ENCODE measurements at regions not wholly inside any gene's neighbourhood (a gene's known extent, or its start where the extent isn't known, plus 50 kb on each side); places are given as distances from the start of the nearest gene placed in this dataset.

DNA sequence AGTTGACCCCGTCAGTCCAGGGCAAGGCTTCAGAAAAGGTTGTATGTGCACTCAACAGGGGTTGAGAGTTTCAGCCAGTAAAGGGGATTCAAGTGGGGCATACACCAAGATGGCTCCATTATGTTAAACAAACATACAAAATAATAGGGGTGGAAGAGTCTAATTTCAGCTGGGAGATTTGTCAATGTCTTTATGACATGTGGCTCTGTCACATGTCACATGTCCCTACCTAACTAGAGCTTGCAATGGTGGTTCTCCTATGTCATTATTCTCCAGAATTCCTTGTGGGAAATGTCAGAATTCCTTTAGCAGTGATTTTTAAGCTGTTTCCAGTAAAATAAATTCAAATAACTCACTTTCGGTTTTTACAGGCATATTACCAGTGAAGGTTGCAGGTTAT lies 392.0 kb upstream of the ADGRL4 start:
- Mint-ChIP-seq H3K36me3 (ENCODE audit: insufficient read depth, unreplicated experiment) (no peaks in the 10 kb centered on the region), H3K27ac (ENCODE audit: unreplicated experiment) (no peak overlapping the region)
- POLR2A ChIA-PET, result no interaction called here

GRCh38 chr1:79396901-79397300 lies 390.4 kb upstream of the ADGRL4 start:
- Histone ChIP-seq H3K27me3 (replicated peaks; ENCODE audit: control insufficient read depth, insufficient read depth, low read length) (no peaks in the 10 kb centered on the region), H3K4me1 (no peaks in the 10 kb centered on the region), H3K9me3 (no peaks in the 10 kb centered on the region), H3K4me3 (ENCODE audit: low read depth, low read length) (no peak overlapping the region), H3K36me3 (ENCODE audit: control insufficient read depth, insufficient read depth, low read length) (no peaks in the 10 kb centered on the region)
- Mint-ChIP-seq H3K9me3 (ENCODE audit: unreplicated experiment) (no peaks in the 10 kb centered on the region), H3K27me3 (ENCODE audit: insufficient read depth, unreplicated experiment) (no peaks in the 10 kb centered on the region), H3K36me3 (ENCODE audit: insufficient read depth, unreplicated experiment) (no peaks in the 10 kb centered on the region), H3K4me1 (ENCODE audit: low read depth, unreplicated experiment) (no peaks in the 10 kb centered on the region), H3K27ac (ENCODE audit: unreplicated experiment) (no peak overlapping the region), H3K4me3 (ENCODE audit: unreplicated experiment) (no peak overlapping the region)
- intact Hi-C loops (cut with micrococcal nuclease; ENCODE audit: unreplicated experiment), result no loop called here
- no peak for DNase-seq
- TF ChIP-seq, protein P1, sequence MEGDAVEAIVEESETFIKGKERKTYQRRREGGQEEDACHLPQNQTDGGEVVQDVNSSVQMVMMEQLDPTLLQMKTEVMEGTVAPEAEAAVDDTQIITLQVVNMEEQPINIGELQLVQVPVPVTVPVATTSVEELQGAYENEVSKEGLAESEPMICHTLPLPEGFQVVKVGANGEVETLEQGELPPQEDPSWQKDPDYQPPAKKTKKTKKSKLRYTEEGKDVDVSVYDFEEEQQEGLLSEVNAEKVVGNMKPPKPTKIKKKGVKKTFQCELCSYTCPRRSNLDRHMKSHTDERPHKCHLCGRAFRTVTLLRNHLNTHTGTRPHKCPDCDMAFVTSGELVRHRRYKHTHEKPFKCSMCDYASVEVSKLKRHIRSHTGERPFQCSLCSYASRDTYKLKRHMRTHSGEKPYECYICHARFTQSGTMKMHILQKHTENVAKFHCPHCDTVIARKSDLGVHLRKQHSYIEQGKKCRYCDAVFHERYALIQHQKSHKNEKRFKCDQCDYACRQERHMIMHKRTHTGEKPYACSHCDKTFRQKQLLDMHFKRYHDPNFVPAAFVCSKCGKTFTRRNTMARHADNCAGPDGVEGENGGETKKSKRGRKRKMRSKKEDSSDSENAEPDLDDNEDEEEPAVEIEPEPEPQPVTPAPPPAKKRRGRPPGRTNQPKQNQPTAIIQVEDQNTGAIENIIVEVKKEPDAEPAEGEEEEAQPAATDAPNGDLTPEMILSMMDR (IDR thresholded peaks at IDR 0.05; ENCODE audit: insufficient read depth in 1 of 2, low read depth in 1 of 2, low read length in 1 of 2, severe bottlenecking in 1 of 2, unreplicated experiment in 1 of 2), result no peak
- POLR2A ChIA-PET, result no interaction called here
- BruUV-seq (replicated peaks), result no TSS peak
- CTCF ChIA-PET, result no interaction called here

More for the DNA sequence above, 392.0 kb upstream of the ADGRL4 start:
- no peaks in the 10 kb centered on the region for H3K4me1 Mint-ChIP-seq (ENCODE audit: low read depth, unreplicated experiment)
- H3K27me3 ChIP-seq (replicated peaks; ENCODE audit: control insufficient read depth, insufficient read depth, low read length), result no peaks in the 10 kb centered on the region
- CTCF ChIA-PET, result no interaction called here
- no peaks in the 10 kb centered on the region for H3K9me3 ChIP-seq
- no peak overlapping the region for H3K4me3 Mint-ChIP-seq (ENCODE audit: unreplicated experiment)
- DNase-seq, result no peak
- TF ChIP-seq, protein P1 (IDR thresholded peaks at IDR 0.05; ENCODE audit: insufficient read depth in 1 of 2, low read depth in 1 of 2, low read length in 1 of 2, severe bottlenecking in 1 of 2, unreplicated experiment in 1 of 2), result no peak
- no peaks in the 10 kb centered on the region for H3K36me3 ChIP-seq (ENCODE audit: control insufficient read depth, insufficient read depth, low read length)
- no peak overlapping the region for H3K4me3 ChIP-seq (ENCODE audit: low read depth, low read length)
- BruUV-seq (replicated peaks), result no TSS peak
- intact Hi-C loops (cut with micrococcal nuclease; ENCODE audit: unreplicated experiment), result no loop called here
- H3K27me3 Mint-ChIP-seq (ENCODE audit: insufficient read depth, unreplicated experiment), result no peaks in the 10 kb centered on the region
- no peaks in the 10 kb centered on the region for H3K9me3 Mint-ChIP-seq (ENCODE audit: unreplicated experiment)
- H3K4me1 ChIP-seq, result no peaks in the 10 kb centered on the region

DNA sequence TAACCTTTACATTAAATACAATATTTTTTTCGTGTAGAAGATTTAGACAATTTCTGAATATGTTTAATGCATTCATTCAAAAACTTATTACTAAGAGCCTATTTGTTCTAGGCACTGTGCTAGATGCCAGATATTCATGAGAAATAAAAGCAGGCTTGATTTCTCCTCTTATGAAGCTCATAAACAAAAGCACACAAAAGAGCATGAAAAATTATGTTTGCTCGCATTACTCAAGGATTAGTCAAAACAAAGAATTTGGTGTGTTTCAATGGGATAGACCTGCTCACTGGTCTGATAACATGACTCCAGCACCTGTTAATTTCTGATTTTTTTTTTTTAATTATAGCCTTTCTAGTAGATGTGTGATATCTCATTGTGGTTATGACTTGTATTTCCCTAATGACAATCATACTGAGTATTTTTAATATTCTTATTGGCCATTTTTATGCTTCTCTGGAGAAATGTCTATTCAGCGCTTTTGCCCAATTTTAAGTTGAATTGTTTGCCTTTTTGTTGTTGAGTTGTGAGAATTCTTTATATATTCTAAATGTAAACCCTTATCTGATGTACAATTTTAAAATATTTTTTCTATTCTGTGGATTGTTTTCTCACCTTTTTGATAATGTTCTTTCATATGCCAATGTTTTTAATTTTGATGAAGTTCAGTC lies 382.3 kb upstream of the ADGRL4 start:
- DNase-seq, result no peak
- intact Hi-C loops (cut with micrococcal nuclease; ENCODE audit: unreplicated experiment), result no loop called here
- Histone ChIP-seq H3K4me1 (no peaks in the 10 kb centered on the region), H3K36me3 (ENCODE audit: control insufficient read depth, insufficient read depth, low read length) (no peaks in the 10 kb centered on the region), H3K9me3 (no peaks in the 10 kb centered on the region), H3K27me3 (replicated peaks; ENCODE audit: control insufficient read depth, insufficient read depth, low read length) (no peaks in the 10 kb centered on the region), H3K4me3 (ENCODE audit: low read depth, low read length) (no peak overlapping the region)
- H3K27me3 Mint-ChIP-seq (ENCODE audit: insufficient read depth, unreplicated experiment), result peaks cover 2% of the 10 kb centered on the region
- H3K9me3 Mint-ChIP-seq (ENCODE audit: unreplicated experiment), result no peaks in the 10 kb centered on the region
- no peak overlapping the region for H3K4me3 Mint-ChIP-seq (ENCODE audit: unreplicated experiment)
- CTCF ChIA-PET, result no interaction called here
- BruUV-seq (replicated peaks), result no TSS peak
- TF ChIP-seq, protein P1 (IDR thresholded peaks at IDR 0.05; ENCODE audit: insufficient read depth in 1 of 2, low read depth in 1 of 2, low read length in 1 of 2, severe bottlenecking in 1 of 2, unreplicated experiment in 1 of 2), result no peak
- no peak overlapping the region for H3K27ac Mint-ChIP-seq (ENCODE audit: unreplicated experiment)
- no peaks in the 10 kb centered on the region for H3K4me1 Mint-ChIP-seq (ENCODE audit: low read depth, unreplicated experiment)
- H3K36me3 Mint-ChIP-seq (ENCODE audit: insufficient read depth, unreplicated experiment), result no peaks in the 10 kb centered on the region
- POLR2A ChIA-PET, result no interaction called here

All from Caco-2 (cell line).